ENCODE measurements at regions not wholly inside any gene's neighbourhood (a gene's known extent, or its start where the extent isn't known, plus 50 kb on each side); places are given as distances from the start of the nearest gene placed in this dataset.

DNA sequence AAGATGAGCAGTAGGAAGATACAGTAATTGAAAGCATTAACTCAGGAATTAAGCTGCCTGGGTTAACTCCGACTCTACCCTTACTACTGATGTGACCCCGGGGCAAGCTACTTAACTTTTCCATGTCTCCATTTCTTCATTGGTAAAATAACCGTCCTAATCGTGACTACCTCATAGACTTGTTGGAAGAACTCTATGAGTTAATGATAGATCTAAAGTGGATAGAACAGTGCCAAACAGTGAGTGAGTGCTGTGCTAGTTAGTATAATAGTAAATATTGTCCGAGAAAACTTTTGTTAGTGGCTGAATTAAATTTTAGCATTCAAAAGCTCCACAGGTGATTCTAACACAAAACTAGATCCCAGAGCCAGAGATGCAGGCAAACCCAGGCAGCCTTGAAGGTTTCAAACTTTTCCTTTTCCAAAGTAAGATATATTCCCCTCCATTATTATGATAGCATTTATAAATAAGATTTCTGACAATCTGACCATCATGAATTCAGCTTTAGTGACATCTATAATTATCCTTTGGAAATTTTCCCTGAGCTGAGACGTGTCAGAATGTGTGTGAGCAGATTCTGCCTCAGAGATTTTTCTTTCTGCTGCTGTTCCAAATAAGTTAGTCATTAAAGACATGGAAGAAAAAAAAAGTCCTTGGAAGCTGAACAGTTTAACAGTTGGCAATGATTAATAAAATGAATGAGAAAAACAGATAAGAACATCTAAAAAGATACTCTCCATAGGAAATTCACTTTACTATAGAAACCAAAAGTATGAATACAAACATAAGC lies 369.5 kb downstream of the PRELID2 start:
- no peaks in the 10 kb centered on the region for H3K27me3 ChIP-seq (ENCODE audit: insufficient read depth, low read depth, severe bottlenecking)
- no peak overlapping the region for H3K27ac ChIP-seq
- H3K36me3 ChIP-seq = no peaks in the 10 kb centered on the region
- no peaks in the 10 kb centered on the region for H3K9me3 ChIP-seq (ENCODE audit: severe bottlenecking)
- TF ChIP-seq, protein P1, sequence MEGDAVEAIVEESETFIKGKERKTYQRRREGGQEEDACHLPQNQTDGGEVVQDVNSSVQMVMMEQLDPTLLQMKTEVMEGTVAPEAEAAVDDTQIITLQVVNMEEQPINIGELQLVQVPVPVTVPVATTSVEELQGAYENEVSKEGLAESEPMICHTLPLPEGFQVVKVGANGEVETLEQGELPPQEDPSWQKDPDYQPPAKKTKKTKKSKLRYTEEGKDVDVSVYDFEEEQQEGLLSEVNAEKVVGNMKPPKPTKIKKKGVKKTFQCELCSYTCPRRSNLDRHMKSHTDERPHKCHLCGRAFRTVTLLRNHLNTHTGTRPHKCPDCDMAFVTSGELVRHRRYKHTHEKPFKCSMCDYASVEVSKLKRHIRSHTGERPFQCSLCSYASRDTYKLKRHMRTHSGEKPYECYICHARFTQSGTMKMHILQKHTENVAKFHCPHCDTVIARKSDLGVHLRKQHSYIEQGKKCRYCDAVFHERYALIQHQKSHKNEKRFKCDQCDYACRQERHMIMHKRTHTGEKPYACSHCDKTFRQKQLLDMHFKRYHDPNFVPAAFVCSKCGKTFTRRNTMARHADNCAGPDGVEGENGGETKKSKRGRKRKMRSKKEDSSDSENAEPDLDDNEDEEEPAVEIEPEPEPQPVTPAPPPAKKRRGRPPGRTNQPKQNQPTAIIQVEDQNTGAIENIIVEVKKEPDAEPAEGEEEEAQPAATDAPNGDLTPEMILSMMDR (IDR thresholded peaks at IDR 0.05; ENCODE audit: low read depth, low read length) = no peak
- no peak for DNase-seq
- H3K4me3 ChIP-seq (ENCODE audit: low read depth, low read length) = no peak overlapping the region

DNA sequence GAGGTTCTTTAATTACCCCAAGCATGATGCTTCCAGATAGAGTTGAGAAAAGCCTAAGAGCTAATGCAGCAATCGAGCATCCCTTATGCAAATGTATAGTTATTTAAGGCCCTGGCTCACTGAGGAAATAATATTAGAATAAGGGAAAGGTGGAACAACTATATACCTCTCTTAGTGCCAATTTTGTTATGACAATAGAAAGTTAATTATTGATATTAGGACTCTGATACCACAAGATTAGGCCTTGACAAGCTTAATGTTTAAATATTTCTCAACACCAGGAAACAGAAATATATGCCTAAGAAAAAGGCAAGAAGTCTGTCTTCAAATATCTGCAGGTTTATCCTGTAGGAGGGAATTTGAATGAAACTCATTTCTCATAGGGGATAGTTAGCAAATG lies 371.0 kb downstream of the PRELID2 start:
- no peak overlapping the region for H3K27ac ChIP-seq
- H3K9me3 ChIP-seq (ENCODE audit: severe bottlenecking) = no peaks in the 10 kb centered on the region
- H3K36me3 ChIP-seq = no peaks in the 10 kb centered on the region
- no peaks in the 10 kb centered on the region for H3K27me3 ChIP-seq (ENCODE audit: insufficient read depth, low read depth, severe bottlenecking)
- TF ChIP-seq, protein P1 (IDR thresholded peaks at IDR 0.05; ENCODE audit: low read depth, low read length) = no peak
- no peak for DNase-seq
- H3K4me3 ChIP-seq (ENCODE audit: low read depth, low read length) = no peak overlapping the region

DNA sequence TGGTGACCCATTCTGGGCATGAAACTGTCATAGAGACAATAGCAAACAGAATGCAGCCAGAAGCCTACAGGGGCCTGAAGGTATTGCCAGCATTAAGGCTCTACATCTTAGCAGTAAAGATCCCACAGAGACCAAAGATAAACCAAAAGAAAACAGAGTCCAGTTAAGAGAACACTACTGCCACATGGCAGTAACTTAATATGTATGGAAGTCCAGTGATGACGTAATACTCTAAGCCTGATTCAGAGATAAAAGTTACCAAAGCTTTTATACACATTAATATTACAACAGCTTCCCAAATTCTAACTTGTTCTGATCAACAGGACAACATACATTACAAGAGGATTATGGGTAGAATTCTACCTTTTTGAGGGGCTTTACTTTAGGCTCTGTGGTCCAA lies 371.5 kb downstream of the PRELID2 start:
- Histone ChIP-seq H3K9me3 (ENCODE audit: severe bottlenecking) (no peaks in the 10 kb centered on the region), H3K27me3 (ENCODE audit: insufficient read depth, low read depth, severe bottlenecking) (no peaks in the 10 kb centered on the region), H3K4me3 (ENCODE audit: low read depth, low read length) (no peak overlapping the region), H3K36me3 (no peaks in the 10 kb centered on the region), H3K27ac (no peak overlapping the region)
- TF ChIP-seq, protein P1 (IDR thresholded peaks at IDR 0.05; ENCODE audit: low read depth, low read length) = no peak
- no peak for DNase-seq

DNA sequence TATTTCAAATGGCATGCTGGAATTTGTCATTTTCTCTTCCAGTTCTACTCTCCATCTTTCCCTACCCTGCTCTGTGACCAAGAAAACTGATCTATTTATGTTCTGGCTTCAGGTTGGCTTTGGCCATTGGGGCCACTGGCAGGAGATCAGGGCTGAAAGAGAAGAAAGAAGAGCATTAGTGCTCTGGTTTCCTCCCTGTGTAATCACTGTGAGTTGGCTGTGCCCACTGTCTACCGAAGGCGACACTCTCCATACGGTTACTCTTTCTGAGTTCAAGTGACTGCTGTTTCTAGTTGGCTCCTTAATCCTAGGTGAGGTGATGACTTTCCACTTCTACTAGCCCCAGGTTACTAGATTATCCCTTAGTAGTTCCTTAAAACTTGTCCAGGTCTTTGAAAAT lies 372.6 kb downstream of the PRELID2 start:
- TF ChIP-seq, protein P1 (IDR thresholded peaks at IDR 0.05; ENCODE audit: low read depth, low read length) = no peak

DNA sequence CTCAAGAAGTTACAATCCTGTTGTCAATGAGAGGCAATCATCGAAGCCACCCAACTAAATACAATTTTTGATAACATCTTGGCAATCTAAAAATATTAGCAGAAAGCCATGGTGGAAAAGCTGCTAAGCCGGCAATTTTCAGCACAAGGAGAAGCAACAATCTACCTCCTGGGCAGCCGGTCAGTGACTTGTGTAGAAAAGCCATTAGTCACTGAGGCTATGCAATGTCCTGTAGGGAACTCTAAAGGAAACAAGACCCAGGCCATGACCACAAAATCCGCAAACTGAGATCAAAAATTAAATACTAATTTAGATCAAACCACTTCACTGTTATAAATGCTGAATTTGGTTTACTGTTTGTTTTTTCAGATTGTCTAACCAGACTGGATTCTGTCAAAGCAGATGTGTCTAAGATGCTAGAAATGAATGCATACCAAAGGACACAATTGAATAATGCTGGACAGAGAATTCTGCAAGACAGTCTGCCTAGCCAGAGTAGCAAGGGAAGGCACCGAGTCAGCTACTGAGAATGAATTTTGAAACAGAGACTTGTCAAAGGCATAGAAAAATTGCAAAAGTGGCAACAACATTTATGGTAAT lies 384.8 kb downstream of the PRELID2 start:
- no peak for DNase-seq
- no peaks in the 10 kb centered on the region for H3K27me3 ChIP-seq (ENCODE audit: insufficient read depth, low read depth, severe bottlenecking)
- TF ChIP-seq, protein P1 (IDR thresholded peaks at IDR 0.05; ENCODE audit: low read depth, low read length) = no peak

More for the DNA sequence above, 372.6 kb downstream of the PRELID2 start:
- Histone ChIP-seq H3K27ac (no peak overlapping the region), H3K36me3 (no peaks in the 10 kb centered on the region), H3K4me3 (ENCODE audit: low read depth, low read length) (no peak overlapping the region), H3K27me3 (ENCODE audit: insufficient read depth, low read depth, severe bottlenecking) (no peaks in the 10 kb centered on the region), H3K9me3 (ENCODE audit: severe bottlenecking) (no peaks in the 10 kb centered on the region)
- no peak for DNase-seq

More for the DNA sequence above, 384.8 kb downstream of the PRELID2 start:
- Histone ChIP-seq H3K9me3 (ENCODE audit: severe bottlenecking) (peaks cover 5% of the 10 kb centered on the region), H3K27ac (no peak overlapping the region), H3K4me3 (ENCODE audit: low read depth, low read length) (no peak overlapping the region), H3K36me3 (no peaks in the 10 kb centered on the region)
